DND-41 (cell line): ENCODE measurements at regions not wholly inside any gene's neighbourhood (a gene's known extent, or its start where the extent isn't known, plus 50 kb on each side); places are given as distances from the start of the nearest gene placed in this dataset.

ENCODE experiments used
- CTCF ChIP-seq: IDR thresholded peaks from 2 replicates; pipeline ENCODE4 v1.5.1; 2012; ENCODE audit warnings: borderline replicate concordance, low read length, moderate library complexity, mild to moderate bottlenecking; ENCODE audit not compliant: poor library complexity, severe bottlenecking; ENCODE audit errors: extremely low read depth
- EZH2 ChIP-seq: IDR thresholded peaks from 3 replicates; pipeline ENCODE4 v1.6.1; 2012; ENCODE audit warnings: borderline replicate concordance, low read depth, mild to moderate bottlenecking, moderate library complexity, low read length, inconsistent platforms; ENCODE audit not compliant: severe bottlenecking

GRCh38 chrY:7966916-7967315 is 1055.4 kb upstream of the AMELY start:
- TF ChIP-seq CTCF (no peak), EZH2 (no peak)
